HCT116 (cell line): ENCODE measurements at regions not wholly inside any gene's neighbourhood (a gene's known extent, or its start where the extent isn't known, plus 50 kb on each side); places are given as distances from the start of the nearest gene placed in this dataset.

Experiments
- ATAC-seq: fragments of 200-7000 bp; cut with Tn5 transposase; 2 replicates; pipeline ENCODE4 v1.9.1; 2020; ENCODE audit warnings: mild to moderate bottlenecking, moderate library complexity
- BruUV-seq: library from RNA; stranded (reverse); fragments of 400-500 nt; replicated peaks from 2 replicates; lab custom pipeline; 2021; lab: Mats Ljungman, UMichigan
- CTCF ChIA-PET: fragments of 300-600 bp; sonication (Branson Sonifier 250); formaldehyde crosslinking; loops from one replicate; lab custom pipeline; 2021; ENCODE audit warnings: antibody characterized with exemption; lab: Charles Lee
- POLR2A ChIA-PET: fragments of 300-600, 350-600 bp; sonication (Branson Sonifier 250); formaldehyde crosslinking; loops from one replicate; lab custom pipeline; 2021; ENCODE audit warnings: antibody characterized with exemption; lab: Charles Lee
- RAD21 ChIA-PET, 2 experiments: fragments of 300-600 bp; sonication (Branson Sonifier 250); formaldehyde crosslinking; loops; one replicate each; lab custom pipeline; 2023; ENCODE audit warnings: low total read pairs in 2 of 2; ENCODE audit not compliant: uncharacterized antibody in 2 of 2, unreplicated experiment in 2 of 2, low non-redundant PET in 1 of 2; lab: Charles Lee
- DNase-seq: peaks from one replicate; pipeline ENCODE4 v3.0.0-alpha.2; 2010; ENCODE audit warnings: low read depth, low spot score
- H2AFZ ChIP-seq: fragments of 200-600 bp; shearing (Covaris generic), sonication (generic); 2 replicates; pipeline ENCODE4 v1.6.1; 2017; ENCODE audit warnings: low read depth, mixed run types, mixed read lengths, antibody characterized with exemption, low read length; ENCODE audit not compliant: poor library complexity, severe bottlenecking
- H3K27ac ChIP-seq: 2 replicates; pipeline ENCODE4 v1.5.1; 2012; ENCODE audit warnings: low read depth, low read length
- H3K27me3 ChIP-seq: fragments of 200-600 bp; sonication (generic); 2 replicates; pipeline ENCODE4 v1.6.1; 2016; ENCODE audit warnings: mixed run types, low read length, mixed read lengths; ENCODE audit not compliant: insufficient read depth
- H3K36me3 ChIP-seq, 2 experiments: fragments of 200-500 bp in 1 of 2; fragments of 200-600 bp in 1 of 2; sonication (Bioruptor generic) in 1 of 2; sonication (generic) in 1 of 2; 2 replicates each; pipeline versions ENCODE4 v1.5.1 to v1.6.1; 2014 to 2016; ENCODE audit warnings: low read length in 2 of 2, inconsistent platforms in 1 of 2, mixed read lengths in 1 of 2, mixed run types in 1 of 2; ENCODE audit not compliant: insufficient read depth in 2 of 2, control insufficient read depth in 1 of 2
- H3K4me1 ChIP-seq, 2 experiments: fragments of 200-600 bp in 1 of 2; sonication (generic) in 1 of 2; 2 replicates each; pipeline versions ENCODE4 v1.5.1 to v1.6.1; 2012 to 2017; ENCODE audit warnings: low read length in 2 of 2, inconsistent platforms in 1 of 2, mild to moderate bottlenecking in 1 of 2, mixed read lengths in 1 of 2, mixed run types in 1 of 2, moderate library complexity in 1 of 2; ENCODE audit not compliant: insufficient read depth in 2 of 2, control insufficient read depth in 1 of 2
- H3K4me2 ChIP-seq: fragments of 200-600 bp; sonication (generic); 2 replicates; pipeline ENCODE4 v1.6.1; 2017; ENCODE audit warnings: mixed run types, low read length, mixed read lengths
- H3K4me3 ChIP-seq, 2 experiments: fragments of 200-600 bp in 1 of 2; sonication (generic) in 1 of 2; replicated peaks in 1 of 2; 2 replicates each; pipeline ENCODE4 v1.5.1; 2011 to 2016; ENCODE audit warnings: low read length in 2 of 2, control low read depth in 1 of 2, low read depth in 1 of 2, mild to moderate bottlenecking in 1 of 2, mixed read lengths in 1 of 2, mixed run types in 1 of 2
- H3K79me2 ChIP-seq: fragments of 200-600 bp; sonication (generic); 2 replicates; pipeline ENCODE4 v1.6.1; 2017; ENCODE audit warnings: mild to moderate bottlenecking, mixed run types, low read length, moderate library complexity, mixed read lengths; ENCODE audit not compliant: insufficient read depth
- H3K9ac ChIP-seq: fragments of 200-600 bp; sonication (generic); 2 replicates; pipeline ENCODE4 v1.6.1; 2016; ENCODE audit warnings: low read length, mixed read lengths
- H3K9me2 ChIP-seq: fragments of 200-600 bp; sonication (generic), shearing (Covaris generic); 2 replicates; pipeline ENCODE4 v1.6.1; 2017; ENCODE audit warnings: mixed run types, mild to moderate bottlenecking, moderate library complexity; ENCODE audit not compliant: insufficient read depth
- H3K9me3 ChIP-seq, 2 experiments: fragments of 200-500 bp in 1 of 2; fragments of 200-600 bp in 1 of 2; sonication (Bioruptor generic) in 1 of 2; sonication (generic) in 1 of 2; 2 replicates each; pipeline ENCODE4 v1.6.1; 2014 to 2017; ENCODE audit warnings: low read length in 2 of 2, mixed read lengths in 2 of 2, inconsistent platforms in 1 of 2, low read depth in 1 of 2, mild to moderate bottlenecking in 1 of 2, mixed run types in 1 of 2, moderate library complexity in 1 of 2; ENCODE audit not compliant: control insufficient read depth in 1 of 2, insufficient read depth in 1 of 2
- H4K20me1 ChIP-seq: fragments of 200-600 bp; sonication (generic), shearing (Covaris generic); 2 replicates; pipeline ENCODE4 v1.6.1; 2017; ENCODE audit warnings: mixed run types, mild to moderate bottlenecking, moderate library complexity; ENCODE audit not compliant: insufficient read depth
- ATF3 ChIP-seq: IDR thresholded peaks from 2 replicates; pipeline ENCODE4 v1.6.1; 2012
- CBX3 ChIP-seq: IDR thresholded peaks from 2 replicates; pipeline ENCODE4 v1.6.1; 2012; ENCODE audit warnings: low read depth
- EGR1 ChIP-seq: IDR thresholded peaks from 2 replicates; pipeline ENCODE4 v1.6.1; 2012; ENCODE audit warnings: low read depth
- ELF1 ChIP-seq: IDR thresholded peaks from 2 replicates; pipeline ENCODE4 v1.6.1; 2012; ENCODE audit warnings: low read depth, borderline replicate concordance
- EZH2 ChIP-seq: fragments of 200-600 bp; sonication (generic); IDR thresholded peaks from 2 replicates; pipeline ENCODE4 v1.6.1; 2017; ENCODE audit warnings: antibody characterized with exemption, mixed run types
- EZH2phosphoT487 ChIP-seq: fragments of 200-600 bp; IDR thresholded peaks from 2 replicates; pipeline ENCODE4 v1.6.1; 2018; ENCODE audit warnings: antibody characterized with exemption, borderline replicate concordance
- FOSL1 ChIP-seq: IDR thresholded peaks from 2 replicates; pipeline ENCODE4 v1.6.1; 2012; ENCODE audit warnings: low read depth
- JUND ChIP-seq: IDR thresholded peaks from 2 replicates; pipeline ENCODE4 v1.6.1; 2012
- POLR2AphosphoS5 ChIP-seq: IDR thresholded peaks from 2 replicates; pipeline ENCODE4 v1.6.1; 2011; ENCODE audit warnings: mild to moderate bottlenecking, low read depth, low read length, moderate library complexity
- RAD21 ChIP-seq: IDR thresholded peaks from 2 replicates; pipeline ENCODE4 v1.6.1; 2012; ENCODE audit warnings: low read depth, mild to moderate bottlenecking
- SIN3A ChIP-seq: IDR thresholded peaks from 2 replicates; pipeline ENCODE4 v1.6.1; 2012; ENCODE audit warnings: low read depth
- SP1 ChIP-seq: IDR thresholded peaks from 2 replicates; pipeline ENCODE4 v1.6.1; 2012; ENCODE audit warnings: low read depth
- SRF ChIP-seq: IDR thresholded peaks from 2 replicates; pipeline ENCODE4 v1.6.1; 2012; ENCODE audit warnings: low read depth
- ZBTB33 ChIP-seq: IDR thresholded peaks from 2 replicates; pipeline ENCODE4 v1.6.1; 2011; ENCODE audit warnings: mild to moderate bottlenecking, low read length, moderate library complexity; ENCODE audit not compliant: insufficient replicate concordance; ENCODE audit errors: extremely low read depth
- ZFX ChIP-seq: fragments of 450-650 bp; IDR thresholded peaks from 2 replicates; pipeline ENCODE4 v1.6.1; 2017
- intact Hi-C: fragments of 100-400 bp; cut with micrococcal nuclease; formaldehyde crosslinking; loops from 2 replicates; pipeline ENCODE4 v1.10.0; 2022
- TF ChIP-seq, protein P1 (sequence below): IDR thresholded peaks from 2 replicates; pipeline ENCODE4 v1.6.1; 2012; ENCODE audit warnings: low read depth
- TF ChIP-seq, protein P2 (sequence below), 3 experiments: fragments of 200-600 bp in 1 of 3; sonication (generic) in 1 of 3; IDR thresholded peaks in 2 of 3; conservative IDR thresholded peaks in 1 of 3; 2 replicates each; pipeline ENCODE4 v1.5.1; 2012 to 2017; ENCODE audit warnings: low read depth in 2 of 3, low read length in 2 of 3, antibody characterized with exemption in 1 of 3, borderline replicate concordance in 1 of 3, control low read depth in 1 of 3, mild to moderate bottlenecking in 1 of 3, mixed read lengths in 1 of 3, mixed run types in 1 of 3, moderate library complexity in 1 of 3; ENCODE audit not compliant: insufficient read depth in 1 of 3
- TF ChIP-seq, protein P3 (sequence below): IDR thresholded peaks from 2 replicates; pipeline ENCODE4 v1.6.1; 2012

DNA sequence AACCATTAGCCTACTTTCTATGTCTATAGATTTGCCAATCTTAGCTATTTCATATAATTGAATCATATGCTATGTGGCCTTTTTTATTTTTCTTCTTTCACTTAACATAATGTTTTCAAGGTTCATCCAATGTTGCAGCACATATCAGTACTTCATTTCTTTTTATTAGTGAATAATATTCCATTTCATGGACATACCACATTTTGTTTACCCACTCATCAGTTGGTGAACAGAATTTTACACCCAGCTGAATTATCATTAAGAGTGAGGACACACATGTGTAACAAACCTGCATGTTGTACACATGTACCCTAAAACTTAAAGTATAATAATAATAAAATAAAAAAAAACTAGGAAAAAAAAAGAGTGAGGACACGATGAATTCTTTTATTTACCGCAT is 81.7 kb upstream of the C3orf80 start:
- DNase-seq: no peak
- TF ChIP-seq ELF1: no peak
- TF ChIP-seq ATF3: no peak
- TF ChIP-seq CBX3: no peak
- no peak for TF ChIP-seq JUND
- TF ChIP-seq EZH2phosphoT487: no peak
- no peak for TF ChIP-seq SIN3A
- no peak for TF ChIP-seq EGR1
- TF ChIP-seq, protein P1, sequence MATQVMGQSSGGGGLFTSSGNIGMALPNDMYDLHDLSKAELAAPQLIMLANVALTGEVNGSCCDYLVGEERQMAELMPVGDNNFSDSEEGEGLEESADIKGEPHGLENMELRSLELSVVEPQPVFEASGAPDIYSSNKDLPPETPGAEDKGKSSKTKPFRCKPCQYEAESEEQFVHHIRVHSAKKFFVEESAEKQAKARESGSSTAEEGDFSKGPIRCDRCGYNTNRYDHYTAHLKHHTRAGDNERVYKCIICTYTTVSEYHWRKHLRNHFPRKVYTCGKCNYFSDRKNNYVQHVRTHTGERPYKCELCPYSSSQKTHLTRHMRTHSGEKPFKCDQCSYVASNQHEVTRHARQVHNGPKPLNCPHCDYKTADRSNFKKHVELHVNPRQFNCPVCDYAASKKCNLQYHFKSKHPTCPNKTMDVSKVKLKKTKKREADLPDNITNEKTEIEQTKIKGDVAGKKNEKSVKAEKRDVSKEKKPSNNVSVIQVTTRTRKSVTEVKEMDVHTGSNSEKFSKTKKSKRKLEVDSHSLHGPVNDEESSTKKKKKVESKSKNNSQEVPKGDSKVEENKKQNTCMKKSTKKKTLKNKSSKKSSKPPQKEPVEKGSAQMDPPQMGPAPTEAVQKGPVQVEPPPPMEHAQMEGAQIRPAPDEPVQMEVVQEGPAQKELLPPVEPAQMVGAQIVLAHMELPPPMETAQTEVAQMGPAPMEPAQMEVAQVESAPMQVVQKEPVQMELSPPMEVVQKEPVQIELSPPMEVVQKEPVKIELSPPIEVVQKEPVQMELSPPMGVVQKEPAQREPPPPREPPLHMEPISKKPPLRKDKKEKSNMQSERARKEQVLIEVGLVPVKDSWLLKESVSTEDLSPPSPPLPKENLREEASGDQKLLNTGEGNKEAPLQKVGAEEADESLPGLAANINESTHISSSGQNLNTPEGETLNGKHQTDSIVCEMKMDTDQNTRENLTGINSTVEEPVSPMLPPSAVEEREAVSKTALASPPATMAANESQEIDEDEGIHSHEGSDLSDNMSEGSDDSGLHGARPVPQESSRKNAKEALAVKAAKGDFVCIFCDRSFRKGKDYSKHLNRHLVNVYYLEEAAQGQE: no peak
- no peak for TF ChIP-seq RAD21
- TF ChIP-seq SP1: no peak
- no peak for TF ChIP-seq POLR2AphosphoS5
- TF ChIP-seq, protein P2, sequence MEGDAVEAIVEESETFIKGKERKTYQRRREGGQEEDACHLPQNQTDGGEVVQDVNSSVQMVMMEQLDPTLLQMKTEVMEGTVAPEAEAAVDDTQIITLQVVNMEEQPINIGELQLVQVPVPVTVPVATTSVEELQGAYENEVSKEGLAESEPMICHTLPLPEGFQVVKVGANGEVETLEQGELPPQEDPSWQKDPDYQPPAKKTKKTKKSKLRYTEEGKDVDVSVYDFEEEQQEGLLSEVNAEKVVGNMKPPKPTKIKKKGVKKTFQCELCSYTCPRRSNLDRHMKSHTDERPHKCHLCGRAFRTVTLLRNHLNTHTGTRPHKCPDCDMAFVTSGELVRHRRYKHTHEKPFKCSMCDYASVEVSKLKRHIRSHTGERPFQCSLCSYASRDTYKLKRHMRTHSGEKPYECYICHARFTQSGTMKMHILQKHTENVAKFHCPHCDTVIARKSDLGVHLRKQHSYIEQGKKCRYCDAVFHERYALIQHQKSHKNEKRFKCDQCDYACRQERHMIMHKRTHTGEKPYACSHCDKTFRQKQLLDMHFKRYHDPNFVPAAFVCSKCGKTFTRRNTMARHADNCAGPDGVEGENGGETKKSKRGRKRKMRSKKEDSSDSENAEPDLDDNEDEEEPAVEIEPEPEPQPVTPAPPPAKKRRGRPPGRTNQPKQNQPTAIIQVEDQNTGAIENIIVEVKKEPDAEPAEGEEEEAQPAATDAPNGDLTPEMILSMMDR (IDR thresholded peaks at IDR 0.05 in 2 of 3, conservative IDR thresholded peaks at IDR 0.05 in 1 of 3; ENCODE audit: borderline replicate concordance in 1 of 3, insufficient read depth in 1 of 3, low read depth in 2 of 3, low read length in 2 of 3): no peak
- no peak for TF ChIP-seq SRF
- TF ChIP-seq EZH2: no peak
- no peak for TF ChIP-seq ZFX
- TF ChIP-seq, protein P3, sequence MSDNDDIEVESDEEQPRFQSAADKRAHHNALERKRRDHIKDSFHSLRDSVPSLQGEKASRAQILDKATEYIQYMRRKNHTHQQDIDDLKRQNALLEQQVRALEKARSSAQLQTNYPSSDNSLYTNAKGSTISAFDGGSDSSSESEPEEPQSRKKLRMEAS: no peak
- no peak for TF ChIP-seq FOSL1
- no peak for TF ChIP-seq ZBTB33
- ChIA-PET CTCF (interaction anchor here (1.2 kb wide), 1 partner anchor 10 kb away, joined by 4 read pairs; no protein-coding TSS in a partner anchor), RAD21 (no interaction called here), POLR2A (no interaction called here)
- H3K4me1 ChIP-seq: no peaks in the 10 kb centered on the region
- no peak overlapping the region for H3K27ac ChIP-seq
- H3K79me2 ChIP-seq: no peaks in the 10 kb centered on the region
- H3K36me3 ChIP-seq: no peaks in the 10 kb centered on the region
- no peak overlapping the region for H3K9ac ChIP-seq
- ATAC-seq: no peak
- H2AFZ ChIP-seq: no peak overlapping the region
- H3K27me3 ChIP-seq: no peaks in the 10 kb centered on the region
- no peak overlapping the region for H3K4me2 ChIP-seq
- no peaks in the 10 kb centered on the region for H4K20me1 ChIP-seq
- H3K9me3 ChIP-seq: no peaks in the 10 kb centered on the region
- no peak overlapping the region for H3K4me3 ChIP-seq
- intact Hi-C loops: no loop called here
- no TSS peak for BruUV-seq
- no peaks in the 10 kb centered on the region for H3K9me2 ChIP-seq
